K562 (cell line): ENCODE measurements at regions not wholly inside any gene's neighbourhood (a gene's known extent, or its start where the extent isn't known, plus 50 kb on each side); places are given as distances from the start of the nearest gene placed in this dataset.

Experiments
- ATAC-seq: fragments of 200-7000 bp; cut with Tn5 transposase; 3 replicates; pipeline ENCODE4 v1.9.1; 2020; ENCODE audit warnings: moderate library complexity
- BruUV-seq: library from RNA; stranded (reverse); fragments of 400-500 nt; replicated peaks from 2 replicates; lab custom pipeline; 2021; lab: Mats Ljungman, UMichigan
- CTCF ChIA-PET: fragments of 300-600 bp; formaldehyde crosslinking; extraction: SDS; loops from one replicate; lab custom pipeline; 2021; ENCODE audit warnings: low intra/inter-chr PET ratio; lab: Yijun Ruan, JAX
- POLR2A ChIA-PET: fragments of 300-600, 350-650 bp; sonication (Branson Sonifier 250); formaldehyde crosslinking; extraction: SDS; loops from one replicate; lab custom pipeline; 2021; ENCODE audit warnings: antibody characterized with exemption, inconsistent platforms; lab: Yijun Ruan, JAX
- DNase-seq, 4 experiments: peaks; one replicate each; pipeline versions ENCODE4 v3.0.0 to v3.0.0-alpha.2; 2011 to 2018; ENCODE audit warnings: low spot score in 3 of 4, mixed read lengths in 3 of 4; ENCODE audit errors: extremely low read depth in 1 of 4
- FAIRE-seq: peaks from 2 replicates; lab custom pipeline; 2011; peaks lifted over from hg19 to GRCh38; lab: Jason Lieb, UNC
- H2AFZ ChIP-seq: 2 replicates; pipeline ENCODE4 v1.6.0; 2011; ENCODE audit warnings: low read depth, low read length, control low read depth, inconsistent platforms
- H3K27ac ChIP-seq: fragments of 200-600 bp; 3 replicates; pipeline ENCODE4 v1.8.0; 2011; ENCODE audit warnings: low read depth, mild to moderate bottlenecking, control low read depth, inconsistent platforms, low read length, moderate library complexity, mixed read lengths; ENCODE audit errors: extremely low read depth
- H3K27me3 ChIP-seq, 2 experiments: fragments of 300-600 bp in 1 of 2; 2 replicates in 1 of 2; 3 replicates in 1 of 2; pipeline versions ENCODE4 v1.6.0 to v1.8.0; 2011; ENCODE audit warnings: inconsistent platforms in 2 of 2, low read length in 2 of 2, mild to moderate bottlenecking in 1 of 2, mixed read lengths in 1 of 2, moderate library complexity in 1 of 2; ENCODE audit not compliant: control insufficient read depth in 2 of 2, insufficient read depth in 2 of 2
- H3K36me3 ChIP-seq: fragments of 300-600 bp; 3 replicates; pipeline ENCODE4 v1.8.0; 2011; ENCODE audit warnings: mild to moderate bottlenecking, low read length, inconsistent platforms; ENCODE audit not compliant: control insufficient read depth, insufficient read depth
- H3K4me1 ChIP-seq, 2 experiments: fragments of 200-600 bp in 1 of 2; replicated peaks in 1 of 2; 2 replicates in 1 of 2; 3 replicates in 1 of 2; pipeline versions ENCODE4 v1.5.1 to v1.8.0; 2011; ENCODE audit warnings: inconsistent platforms in 2 of 2, low read length in 2 of 2, mild to moderate bottlenecking in 1 of 2, mixed read lengths in 1 of 2, moderate library complexity in 1 of 2; ENCODE audit not compliant: control insufficient read depth in 2 of 2, insufficient read depth in 2 of 2
- H3K4me2 ChIP-seq: 2 replicates; pipeline ENCODE4 v1.6.1; 2011; ENCODE audit warnings: low read length, control low read depth, inconsistent platforms, mixed read lengths; ENCODE audit not compliant: insufficient read depth
- H3K4me3 ChIP-seq: fragments of 200-600 bp; sonication (generic), shearing (Covaris generic); 2 replicates; pipeline ENCODE4 v1.5.1; 2016; ENCODE audit warnings: control low read depth, inconsistent platforms
- H3K79me2 ChIP-seq: fragments of 200-600 bp; 3 replicates; pipeline ENCODE4 v1.8.0; 2011; ENCODE audit warnings: low read length, inconsistent platforms; ENCODE audit not compliant: control insufficient read depth, insufficient read depth
- H3K9ac ChIP-seq, 2 experiments: 2 replicates each; pipeline versions ENCODE4 v1.6.0 to v1.6.1; 2011; ENCODE audit warnings: low read depth in 2 of 2, low read length in 2 of 2, control low read depth in 1 of 2, inconsistent platforms in 1 of 2, mild to moderate bottlenecking in 1 of 2, mixed read lengths in 1 of 2; ENCODE audit not compliant: insufficient read depth in 1 of 2
- H3K9me1 ChIP-seq: one replicate; pipeline ENCODE4 v1.6.0; 2011; ENCODE audit warnings: inconsistent platforms, mild to moderate bottlenecking, low read length, moderate library complexity; ENCODE audit not compliant: control insufficient read depth, insufficient read depth
- H3K9me3 ChIP-seq: replicated peaks from 2 replicates; pipeline ENCODE4 v1.5.1; 2011; ENCODE audit warnings: low read depth, low read length, inconsistent platforms; ENCODE audit not compliant: control insufficient read depth, insufficient read depth
- H4K20me1 ChIP-seq: replicated peaks from 2 replicates; pipeline ENCODE4 v1.6.1; 2011; ENCODE audit warnings: low read length, inconsistent platforms, mixed read lengths; ENCODE audit not compliant: control insufficient read depth, insufficient read depth
- CAMTA2 ChIP-seq: fragments of 250-450 bp; sonication (Bioruptor Pico); conservative IDR thresholded peaks from 2 replicates; pipeline ENCODE4 v1.5.1; 2022
- EP300 ChIP-seq: IDR thresholded peaks from 2 replicates; pipeline ENCODE4 v1.6.1; 2012; ENCODE audit warnings: low read length, improper control_type of control experiment
- HDAC2 ChIP-seq: fragments of 450-650 bp; IDR thresholded peaks from 2 replicates; pipeline ENCODE4 v1.6.1; 2016; ENCODE audit warnings: mild to moderate bottlenecking
- IRF2 ChIP-seq: sonication (generic); formaldehyde crosslinking; IDR thresholded peaks from 2 replicates; pipeline ENCODE4 v1.8.1; 2022; ENCODE audit warnings: mild to moderate bottlenecking, missing genetic modification reagents
- NR2C2 ChIP-seq, 2 experiments: fragments of 200-800 bp in 1 of 2; sonication (Bioruptor generic) in 1 of 2; sonication (generic) in 1 of 2; formaldehyde crosslinking in 1 of 2; IDR thresholded peaks; 2 replicates each; pipeline versions ENCODE4 v1.6.1 to v1.8.0; 2016 to 2022; ENCODE audit warnings: mild to moderate bottlenecking in 1 of 2, missing compliant biosample characterization in 1 of 2, missing genetic modification characterization in 1 of 2, missing genetic modification reagents in 1 of 2
- NUFIP1 ChIP-seq: fragments of 450-650 bp; IDR thresholded peaks from 2 replicates; pipeline ENCODE4 v1.6.1; 2018; ENCODE audit not compliant: partially characterized antibody
- PRMT5 ChIP-seq: sonication (generic); formaldehyde crosslinking; IDR thresholded peaks from 2 replicates; pipeline ENCODE4 v1.5.0; 2020; ENCODE audit warnings: missing genetic modification reagents
- RBM14 ChIP-seq: fragments of 200-400 bp; formaldehyde crosslinking; IDR thresholded peaks from 2 replicates; pipeline ENCODE4 v1.6.1; 2018; ENCODE audit warnings: low read depth, mild to moderate bottlenecking, low read length, moderate library complexity, borderline replicate concordance; ENCODE audit not compliant: insufficient read depth
- RBM25 ChIP-seq: fragments of 200-400 bp; formaldehyde crosslinking; IDR thresholded peaks from 2 replicates; pipeline ENCODE4 v1.6.1; 2018; ENCODE audit warnings: low read length, low read depth, moderate library complexity; ENCODE audit not compliant: severe bottlenecking
- YY1 ChIP-seq, 3 experiments: IDR thresholded peaks; 2 replicates each; pipeline ENCODE4 v1.6.1; 2011; ENCODE audit warnings: low read length in 2 of 3, mild to moderate bottlenecking in 2 of 3, moderate library complexity in 2 of 3, borderline replicate concordance in 1 of 3, control low read depth in 1 of 3, low read depth in 1 of 3; ENCODE audit not compliant: insufficient read depth in 3 of 3, insufficient replicate concordance in 2 of 3, control insufficient read depth in 1 of 3, insufficient read length in 1 of 3; ENCODE audit errors: extremely low read depth in 1 of 3
- ZNF134 ChIP-seq: fragments of 250-450 bp; sonication (Bioruptor Pico); conservative IDR thresholded peaks from 2 replicates; pipeline ENCODE4 v1.4.0; 2020
- ZNF79 ChIP-seq: fragments of 250-450 bp; sonication (Bioruptor Pico); IDR thresholded peaks from 2 replicates; pipeline ENCODE4 v1.4.0; 2020; ENCODE audit warnings: low read depth, mild to moderate bottlenecking, moderate library complexity
- WGBS: fragments of 100-300 bp; shearing (Covaris generic); methylation state at CpG from one replicate; pipeline ENCODE4 v1.1.6; 2016; ENCODE audit warnings: low coverage, mixed read lengths; ENCODE audit not compliant: insufficient coverage; ENCODE audit errors: missing lambda C conversion rate; 5-methylcytosine and 5-hydroxymethylcytosine counted together
- in situ Hi-C: fragments of 300-500 bp; cut with MboI; formaldehyde crosslinking; loops from 4 replicates; pipeline ENCODE4 v1.15.0; 2018; ENCODE audit warnings: inconsistent platforms, mixed read lengths
- intact Hi-C: fragments of 100-400 bp; cut with micrococcal nuclease; formaldehyde crosslinking; loops from 2 replicates; pipeline ENCODE4 v1.14.2; 2022
- TF ChIP-seq, protein P1 (sequence below): fragments of 200-400 bp; formaldehyde crosslinking; IDR thresholded peaks from 2 replicates; pipeline ENCODE4 v1.6.1; 2017; ENCODE audit warnings: mild to moderate bottlenecking, low read depth, low read length, moderate library complexity
- TF ChIP-seq, protein P2 (sequence below): fragments of 450-650 bp; IDR thresholded peaks from 2 replicates; pipeline ENCODE4 v1.6.1; 2016; ENCODE audit warnings: missing biosample characterization, missing genetic modification characterization

DNA sequence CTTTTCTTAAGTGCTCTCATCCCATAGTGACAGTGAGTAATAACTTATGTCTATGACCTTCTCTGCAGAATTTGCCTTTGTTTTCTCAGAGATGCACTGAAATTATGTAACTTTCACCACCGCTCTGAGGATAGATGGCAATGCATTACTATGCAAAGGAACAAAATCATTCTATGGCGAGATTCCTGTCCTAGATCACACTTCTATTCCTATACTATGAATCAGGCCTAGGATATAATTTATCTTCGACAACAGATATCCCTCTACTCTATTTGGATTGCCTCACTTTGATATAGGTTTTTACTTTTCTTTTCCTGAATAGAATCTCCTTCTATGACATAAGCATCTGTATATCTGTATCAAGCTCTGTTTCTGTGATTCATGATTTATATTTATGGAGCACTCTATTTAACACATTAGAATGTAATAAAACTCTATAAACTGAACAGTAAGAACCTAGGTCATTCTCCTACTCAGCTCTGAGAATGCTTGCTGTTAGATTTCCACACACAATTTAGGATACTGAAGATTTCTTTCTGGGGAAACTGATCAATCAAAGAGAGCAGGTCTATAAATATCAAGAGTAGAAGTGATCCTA is 1082.3 kb upstream of the ADGRL3 start:
- no peak overlapping the region for H3K27ac ChIP-seq
- TF ChIP-seq IRF2 (CRISPR knock-in tag) (no peak), YY1 (IDR thresholded peaks at IDR 0.05; ENCODE audit: borderline replicate concordance in 1 of 3, control insufficient read depth in 1 of 3, extremely low read depth in 1 of 3, insufficient read depth in 3 of 3, insufficient read length in 1 of 3, insufficient replicate concordance in 2 of 3, low read depth in 1 of 3, low read length in 2 of 3) (no peak), EP300 (no peak), PRMT5 (no peak), NR2C2 (CRISPR knock-in tag; IDR thresholded peaks at IDR 0.05) (no peak), NR2C2 (tag; IDR thresholded peaks at IDR 0.05) (no peak), HDAC2 (no peak), ZNF79 (CRISPR knock-in tag) (no peak), RBM14 (no peak), CAMTA2 (CRISPR knock-in tag) (no peak), ZNF134 (CRISPR knock-in tag) (no peak), NUFIP1 (no peak), RBM25 (no peak)
- TF ChIP-seq, protein P1, sequence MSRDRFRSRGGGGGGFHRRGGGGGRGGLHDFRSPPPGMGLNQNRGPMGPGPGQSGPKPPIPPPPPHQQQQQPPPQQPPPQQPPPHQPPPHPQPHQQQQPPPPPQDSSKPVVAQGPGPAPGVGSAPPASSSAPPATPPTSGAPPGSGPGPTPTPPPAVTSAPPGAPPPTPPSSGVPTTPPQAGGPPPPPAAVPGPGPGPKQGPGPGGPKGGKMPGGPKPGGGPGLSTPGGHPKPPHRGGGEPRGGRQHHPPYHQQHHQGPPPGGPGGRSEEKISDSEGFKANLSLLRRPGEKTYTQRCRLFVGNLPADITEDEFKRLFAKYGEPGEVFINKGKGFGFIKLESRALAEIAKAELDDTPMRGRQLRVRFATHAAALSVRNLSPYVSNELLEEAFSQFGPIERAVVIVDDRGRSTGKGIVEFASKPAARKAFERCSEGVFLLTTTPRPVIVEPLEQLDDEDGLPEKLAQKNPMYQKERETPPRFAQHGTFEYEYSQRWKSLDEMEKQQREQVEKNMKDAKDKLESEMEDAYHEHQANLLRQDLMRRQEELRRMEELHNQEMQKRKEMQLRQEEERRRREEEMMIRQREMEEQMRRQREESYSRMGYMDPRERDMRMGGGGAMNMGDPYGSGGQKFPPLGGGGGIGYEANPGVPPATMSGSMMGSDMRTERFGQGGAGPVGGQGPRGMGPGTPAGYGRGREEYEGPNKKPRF = no peak
- TF ChIP-seq, protein P2, sequence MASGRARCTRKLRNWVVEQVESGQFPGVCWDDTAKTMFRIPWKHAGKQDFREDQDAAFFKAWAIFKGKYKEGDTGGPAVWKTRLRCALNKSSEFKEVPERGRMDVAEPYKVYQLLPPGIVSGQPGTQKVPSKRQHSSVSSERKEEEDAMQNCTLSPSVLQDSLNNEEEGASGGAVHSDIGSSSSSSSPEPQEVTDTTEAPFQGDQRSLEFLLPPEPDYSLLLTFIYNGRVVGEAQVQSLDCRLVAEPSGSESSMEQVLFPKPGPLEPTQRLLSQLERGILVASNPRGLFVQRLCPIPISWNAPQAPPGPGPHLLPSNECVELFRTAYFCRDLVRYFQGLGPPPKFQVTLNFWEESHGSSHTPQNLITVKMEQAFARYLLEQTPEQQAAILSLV (tag) = no peak
- no peaks in the 10 kb centered on the region for H3K4me1 ChIP-seq
- DNase-seq = no peak
- H3K9ac ChIP-seq = no peak overlapping the region
- H3K4me3 ChIP-seq = no peak overlapping the region
- no peaks in the 10 kb centered on the region for H3K79me2 ChIP-seq
- BruUV-seq = no TSS peak
- in situ Hi-C loops = no loop called here
- H4K20me1 ChIP-seq = no peaks in the 10 kb centered on the region
- H3K9me1 ChIP-seq = no peaks in the 10 kb centered on the region
- POLR2A ChIA-PET = no interaction called here
- intact Hi-C loops = no loop called here
- H3K4me2 ChIP-seq = no peak overlapping the region
- H3K36me3 ChIP-seq = no peaks in the 10 kb centered on the region
- CTCF ChIA-PET = no interaction called here
- no peaks in the 10 kb centered on the region for H3K27me3 ChIP-seq
- no peak for ATAC-seq
- no peak overlapping the region for H2AFZ ChIP-seq
- FAIRE-seq = no peak
- H3K9me3 ChIP-seq = peaks cover under 1% of the 10 kb centered on the region; the same call in 1 of the 2 replicates
- 2% methylated on average over 3 of the region's 3 CpGs for WGBS
